DND-41 (cell line): ENCODE measurements at regions not wholly inside any gene's neighbourhood (a gene's known extent, or its start where the extent isn't known, plus 50 kb on each side); places are given as distances from the start of the nearest gene placed in this dataset.

Source experiments
- EZH2 ChIP-seq: IDR thresholded peaks from 3 replicates; pipeline ENCODE4 v1.6.1; 2012; ENCODE audit warnings: borderline replicate concordance, low read depth, mild to moderate bottlenecking, moderate library complexity, low read length, inconsistent platforms; ENCODE audit not compliant: severe bottlenecking
- TF ChIP-seq, protein P1 (sequence below): IDR thresholded peaks from 2 replicates; pipeline ENCODE4 v1.5.1; 2012; ENCODE audit warnings: borderline replicate concordance, low read length, moderate library complexity, mild to moderate bottlenecking; ENCODE audit not compliant: poor library complexity, severe bottlenecking; ENCODE audit errors: extremely low read depth

DNA sequence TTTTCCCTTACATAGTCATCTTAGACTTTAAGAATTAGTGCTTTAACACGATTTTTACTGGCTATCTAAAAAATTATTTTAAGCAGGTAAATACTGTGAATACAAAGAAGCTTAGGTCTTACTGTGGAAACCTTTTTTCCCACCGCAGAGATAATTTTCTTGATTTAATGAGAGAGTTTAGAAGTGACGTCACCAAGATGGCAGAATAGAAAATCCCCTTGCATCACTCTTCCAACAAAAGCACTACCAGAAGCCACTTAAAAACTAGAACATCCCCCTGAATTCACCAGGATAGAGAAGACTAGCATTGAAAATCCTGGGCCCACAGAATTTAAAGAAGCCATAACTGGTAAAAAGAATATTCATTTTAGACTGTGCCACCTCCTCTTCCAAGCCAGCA lies 375.4 kb upstream of the PTCHD4 start:
- TF ChIP-seq, protein P1, sequence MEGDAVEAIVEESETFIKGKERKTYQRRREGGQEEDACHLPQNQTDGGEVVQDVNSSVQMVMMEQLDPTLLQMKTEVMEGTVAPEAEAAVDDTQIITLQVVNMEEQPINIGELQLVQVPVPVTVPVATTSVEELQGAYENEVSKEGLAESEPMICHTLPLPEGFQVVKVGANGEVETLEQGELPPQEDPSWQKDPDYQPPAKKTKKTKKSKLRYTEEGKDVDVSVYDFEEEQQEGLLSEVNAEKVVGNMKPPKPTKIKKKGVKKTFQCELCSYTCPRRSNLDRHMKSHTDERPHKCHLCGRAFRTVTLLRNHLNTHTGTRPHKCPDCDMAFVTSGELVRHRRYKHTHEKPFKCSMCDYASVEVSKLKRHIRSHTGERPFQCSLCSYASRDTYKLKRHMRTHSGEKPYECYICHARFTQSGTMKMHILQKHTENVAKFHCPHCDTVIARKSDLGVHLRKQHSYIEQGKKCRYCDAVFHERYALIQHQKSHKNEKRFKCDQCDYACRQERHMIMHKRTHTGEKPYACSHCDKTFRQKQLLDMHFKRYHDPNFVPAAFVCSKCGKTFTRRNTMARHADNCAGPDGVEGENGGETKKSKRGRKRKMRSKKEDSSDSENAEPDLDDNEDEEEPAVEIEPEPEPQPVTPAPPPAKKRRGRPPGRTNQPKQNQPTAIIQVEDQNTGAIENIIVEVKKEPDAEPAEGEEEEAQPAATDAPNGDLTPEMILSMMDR, result no peak
- TF ChIP-seq EZH2, result no peak
